COLO668 (cell line): ENCODE measurements at regions not wholly inside any gene's neighbourhood (a gene's known extent, or its start where the extent isn't known, plus 50 kb on each side); places are given as distances from the start of the nearest gene placed in this dataset.

Experiments
- DNase-seq: peaks from one replicate; lab custom pipeline; 2025; ENCODE audit not compliant: unreplicated experiment; lab: John Stamatoyannopoulos, UW

- DNase-seq = no peak
These were observed 123.0 kb upstream of the ARHGAP28 start for GRCh38 chr18:6606411-6607085.

GRCh38 chr18:6607343-6607742, 122.2 kb upstream of the ARHGAP28 start:
- peak; percentile 15 for DNase-seq

GRCh38 chr18:6609666-6610264, 119.8 kb upstream of the ARHGAP28 start:
- DNase-seq = no peak

- no peak for DNase-seq
These were observed 119.0 kb upstream of the ARHGAP28 start for GRCh38 chr18:6610466-6610865.

GRCh38 chr18:6613581-6613980, 115.9 kb upstream of the ARHGAP28 start:
- DNase-seq = no peak

GRCh38 chr18:6614952-6615351, 114.6 kb upstream of the ARHGAP28 start:
- DNase-seq = no peak

GRCh38 chr18:6616981-6617380, 112.5 kb upstream of the ARHGAP28 start:
- DNase-seq = no peak

GRCh38 chr18:6621437-6621836, 108.1 kb upstream of the ARHGAP28 start:
- no peak for DNase-seq

GRCh38 chr18:6623278-6623677, 106.2 kb upstream of the ARHGAP28 start:
- DNase-seq = no peak

GRCh38 chr18:6624271-6624660, 105.2 kb upstream of the ARHGAP28 start:
- no peak for DNase-seq

- DNase-seq = no peak
These were observed 104.7 kb upstream of the ARHGAP28 start for GRCh38 chr18:6624661-6625311.

GRCh38 chr18:6625481-6625880, 104.0 kb upstream of the ARHGAP28 start:
- DNase-seq = no peak

- no peak for DNase-seq
These were observed 103.1 kb upstream of the ARHGAP28 start for GRCh38 chr18:6626457-6626856.

- DNase-seq = no peak
These were observed 101.9 kb upstream of the ARHGAP28 start for GRCh38 chr18:6627645-6628044.

- DNase-seq = no peak
These were observed 101.3 kb upstream of the ARHGAP28 start for GRCh38 chr18:6628187-6628586.

- no peak for DNase-seq
These were observed 99.8 kb upstream of the ARHGAP28 start for GRCh38 chr18:6629635-6630140.

GRCh38 chr18:6633310-6633709, 96.2 kb upstream of the ARHGAP28 start:
- DNase-seq = peak; percentile 18

- DNase-seq = no peak
These were observed 93.4 kb upstream of the ARHGAP28 start for GRCh38 chr18:6636091-6636490.

GRCh38 chr18:6638447-6638846, 91.1 kb upstream of the ARHGAP28 start:
- DNase-seq = no peak

GRCh38 chr18:6639305-6639704, 90.2 kb upstream of the ARHGAP28 start:
- no peak for DNase-seq

GRCh38 chr18:6644836-6645627, 84.5 kb upstream of the ARHGAP28 start:
- DNase-seq = no peak
